Muscle layer of duodenum (tissue), 2 donors: ENCODE measurements at regions not wholly inside any gene's neighbourhood (a gene's known extent, or its start where the extent isn't known, plus 50 kb on each side); places are given as distances from the start of the nearest gene placed in this dataset.

Experiments used
- H3K27ac ChIP-seq: one replicate; pipeline ENCODE4 v1.7.0; 2013; ENCODE audit warnings: mild to moderate bottlenecking, low read length
- H3K27me3 ChIP-seq: one replicate; pipeline ENCODE4 v1.7.0; 2013; ENCODE audit warnings: low read depth, mild to moderate bottlenecking, control low read depth, low read length
- H3K36me3 ChIP-seq, 2 donors: one replicate each; pipeline ENCODE4 v1.7.0; 2013; ENCODE audit warnings: low read length in 2 of 2, control low read depth in 1 of 2, mild to moderate bottlenecking in 1 of 2; ENCODE audit not compliant: insufficient read depth in 2 of 2, control insufficient read depth in 1 of 2
- H3K4me1 ChIP-seq, 2 donors: one replicate each; pipeline ENCODE4 v1.7.0; 2013; ENCODE audit warnings: low read length in 2 of 2, mild to moderate bottlenecking in 2 of 2, control low read depth in 1 of 2, moderate library complexity in 1 of 2; ENCODE audit not compliant: insufficient read depth in 2 of 2, control insufficient read depth in 1 of 2
- H3K4me3 ChIP-seq, 2 donors: one replicate each; pipeline ENCODE4 v1.7.0; 2013; ENCODE audit warnings: low read length in 2 of 2, low read depth in 1 of 2, mild to moderate bottlenecking in 1 of 2
- H3K9me3 ChIP-seq, 2 donors: one replicate each; pipeline ENCODE4 v1.7.0; 2013; ENCODE audit warnings: low read length in 2 of 2, control low read depth in 1 of 2, mild to moderate bottlenecking in 1 of 2; ENCODE audit not compliant: control insufficient read depth in 1 of 2
- donor health status: healthy.

GRCh38 chr2:128979182-128979581, 660.5 kb upstream of the HS6ST1 start:
- H3K4me1 ChIP-seq, result no peaks in the 10 kb centered on the region
- no peaks in the 10 kb centered on the region for H3K9me3 ChIP-seq
- H3K27ac ChIP-seq, result no peak overlapping the region
- H3K36me3 ChIP-seq, result no peaks in the 10 kb centered on the region
- no peaks in the 10 kb centered on the region for H3K27me3 ChIP-seq
- H3K4me3 ChIP-seq, result no peak overlapping the region

DNA sequence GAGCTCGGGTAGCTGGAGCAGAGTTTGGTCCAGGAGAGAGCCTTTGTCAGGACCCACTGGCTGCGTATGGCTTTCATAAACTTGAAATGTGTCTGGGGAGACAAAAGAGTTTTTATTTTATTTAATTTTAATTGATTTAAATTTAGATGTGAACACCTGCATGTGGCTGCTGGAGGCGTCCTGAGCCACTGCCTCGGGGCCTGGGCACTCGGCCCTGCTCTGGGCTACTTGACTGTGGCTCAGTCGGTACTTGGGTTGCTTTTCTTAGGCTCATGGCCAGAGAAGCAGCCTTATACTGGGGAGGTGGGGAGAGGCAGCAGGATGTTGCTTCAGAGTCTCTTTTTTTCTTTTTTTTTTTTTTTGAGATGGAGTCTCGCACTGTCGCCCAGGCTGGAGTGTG, 661.8 kb upstream of the HS6ST1 start:
- Histone ChIP-seq H3K4me3 (no peak overlapping the region), H3K27me3 (no peaks in the 10 kb centered on the region), H3K9me3 (no peaks in the 10 kb centered on the region), H3K4me1 (no peaks in the 10 kb centered on the region), H3K36me3 (no peaks in the 10 kb centered on the region), H3K27ac (no peak overlapping the region)

GRCh38 chr2:128981353-128981752, 662.7 kb upstream of the HS6ST1 start:
- Histone ChIP-seq H3K36me3 (no peaks in the 10 kb centered on the region), H3K4me3 (no peak overlapping the region), H3K4me1 (no peaks in the 10 kb centered on the region), H3K27me3 (no peaks in the 10 kb centered on the region), H3K9me3 (no peaks in the 10 kb centered on the region), H3K27ac (no peak overlapping the region)

DNA sequence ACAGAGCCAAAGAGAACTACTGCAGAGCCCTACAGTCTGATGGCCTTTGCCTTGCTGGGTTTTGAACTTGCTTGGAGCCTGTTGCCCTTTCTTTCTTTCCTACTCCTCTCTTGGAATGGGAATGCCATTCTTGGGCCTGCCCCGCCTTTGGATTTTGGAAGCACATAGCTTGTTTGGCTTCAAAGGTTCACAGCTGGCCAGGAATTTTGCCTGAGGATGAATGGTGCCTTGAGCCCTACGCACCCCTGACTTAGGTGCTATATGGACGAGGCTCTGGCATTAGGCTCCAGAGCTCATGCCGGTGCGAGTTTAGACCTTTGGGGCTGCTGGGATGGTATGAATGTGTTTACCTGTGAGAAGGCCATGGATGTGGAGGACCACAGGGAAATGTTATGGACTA, 663.3 kb upstream of the HS6ST1 start:
- H3K4me1 ChIP-seq, result no peaks in the 10 kb centered on the region
- H3K27ac ChIP-seq, result no peak overlapping the region
- H3K4me3 ChIP-seq, result no peak overlapping the region
- no peaks in the 10 kb centered on the region for H3K27me3 ChIP-seq
- no peaks in the 10 kb centered on the region for H3K9me3 ChIP-seq
- H3K36me3 ChIP-seq, result no peaks in the 10 kb centered on the region

DNA sequence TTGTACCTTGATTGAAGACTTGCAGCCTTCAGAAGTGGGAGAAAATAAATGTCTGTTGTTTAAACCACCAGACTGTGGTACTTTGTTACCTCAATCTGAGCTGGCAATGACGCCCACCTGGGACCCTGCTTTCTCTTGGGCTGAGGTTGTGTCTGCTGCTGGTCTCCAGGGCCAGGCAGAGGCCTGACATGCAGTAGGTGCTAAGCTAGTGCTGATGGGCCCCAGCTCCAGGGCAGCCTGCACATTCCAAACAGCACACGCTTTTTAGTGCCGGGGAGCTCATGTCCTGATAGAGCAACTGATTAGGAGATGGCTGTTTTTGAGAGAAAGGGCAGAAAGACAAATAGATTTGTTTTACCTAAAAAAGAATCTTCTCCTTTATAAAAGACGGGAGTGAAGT, 664.0 kb upstream of the HS6ST1 start:
- Histone ChIP-seq H3K4me1 (no peaks in the 10 kb centered on the region), H3K4me3 (no peak overlapping the region), H3K9me3 (no peaks in the 10 kb centered on the region), H3K27me3 (no peaks in the 10 kb centered on the region), H3K36me3 (no peaks in the 10 kb centered on the region), H3K27ac (no peak overlapping the region)

GRCh38 chr2:128983094-128983493, 664.4 kb upstream of the HS6ST1 start:
- Histone ChIP-seq H3K9me3 (no peaks in the 10 kb centered on the region), H3K36me3 (no peaks in the 10 kb centered on the region), H3K4me3 (no peak overlapping the region), H3K27me3 (no peaks in the 10 kb centered on the region), H3K4me1 (no peaks in the 10 kb centered on the region), H3K27ac (no peak overlapping the region)

DNA sequence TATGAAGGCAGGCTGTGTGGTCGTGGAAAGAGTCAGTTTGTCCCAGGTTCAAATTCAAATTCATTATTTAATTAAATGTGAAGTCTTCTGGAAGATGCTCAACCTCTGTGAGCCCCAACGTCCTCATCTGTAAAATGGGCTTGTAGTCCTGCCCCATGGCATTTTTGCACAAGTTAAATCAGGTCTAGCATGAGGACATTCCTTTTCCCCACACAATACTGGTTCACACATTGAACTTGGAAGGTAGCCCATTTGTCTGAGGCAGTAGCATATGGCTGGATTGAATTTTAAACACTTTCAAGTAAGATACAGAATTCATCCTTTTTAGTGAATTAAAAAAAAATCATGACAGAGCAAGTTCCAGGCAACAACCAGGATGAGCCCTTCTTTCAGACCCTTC, 665.4 kb upstream of the HS6ST1 start:
- Histone ChIP-seq H3K9me3 (no peaks in the 10 kb centered on the region), H3K4me1 (no peaks in the 10 kb centered on the region), H3K27me3 (no peaks in the 10 kb centered on the region), H3K36me3 (no peaks in the 10 kb centered on the region), H3K27ac (no peak overlapping the region), H3K4me3 (no peak overlapping the region)

- no peaks in the 10 kb centered on the region for H3K27me3 ChIP-seq
- H3K9me3 ChIP-seq, result no peaks in the 10 kb centered on the region
- H3K36me3 ChIP-seq, result no peaks in the 10 kb centered on the region
- H3K4me1 ChIP-seq, result no peaks in the 10 kb centered on the region
- H3K4me3 ChIP-seq, result no peak overlapping the region
- H3K27ac ChIP-seq, result no peak overlapping the region
Observed at GRCh38 chr2:128984855-128985254, 666.2 kb upstream of the HS6ST1 start.

DNA sequence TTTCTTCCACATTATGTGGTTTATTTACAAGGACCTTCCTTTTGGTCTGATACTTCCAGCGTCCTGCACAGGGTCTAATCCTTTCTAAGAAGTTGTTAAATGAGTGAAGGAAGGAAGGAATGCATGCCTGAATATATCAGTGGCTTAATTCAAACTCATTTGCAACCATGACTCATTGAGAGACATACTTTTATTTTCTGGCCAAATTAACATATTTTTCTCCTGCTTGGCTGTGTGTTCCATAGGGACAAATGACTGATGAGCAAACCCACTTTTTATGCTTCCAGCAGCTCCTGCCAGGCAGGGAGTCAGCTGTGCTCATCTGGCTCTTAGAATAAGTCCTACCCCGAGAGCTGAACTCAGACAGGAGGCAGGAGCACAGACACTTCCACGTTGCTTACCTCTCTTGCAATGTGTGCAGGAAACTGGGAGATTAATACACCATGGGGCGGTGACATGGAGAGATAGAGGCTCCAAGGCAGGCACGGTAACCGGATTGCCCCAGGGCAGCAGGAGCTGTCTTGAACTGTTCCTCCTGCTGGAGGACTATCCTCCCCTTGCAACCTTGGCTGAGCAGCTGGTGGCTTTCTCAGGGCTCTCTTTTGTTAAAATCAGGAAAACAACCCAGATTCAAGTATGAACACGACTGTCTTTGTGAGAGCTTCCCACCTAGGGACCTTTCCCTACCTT, 667.5 kb upstream of the HS6ST1 start:
- Histone ChIP-seq H3K4me1 (no peaks in the 10 kb centered on the region), H3K27me3 (no peaks in the 10 kb centered on the region), H3K27ac (no peak overlapping the region), H3K4me3 (no peak overlapping the region), H3K9me3 (no peaks in the 10 kb centered on the region), H3K36me3 (no peaks in the 10 kb centered on the region)

DNA sequence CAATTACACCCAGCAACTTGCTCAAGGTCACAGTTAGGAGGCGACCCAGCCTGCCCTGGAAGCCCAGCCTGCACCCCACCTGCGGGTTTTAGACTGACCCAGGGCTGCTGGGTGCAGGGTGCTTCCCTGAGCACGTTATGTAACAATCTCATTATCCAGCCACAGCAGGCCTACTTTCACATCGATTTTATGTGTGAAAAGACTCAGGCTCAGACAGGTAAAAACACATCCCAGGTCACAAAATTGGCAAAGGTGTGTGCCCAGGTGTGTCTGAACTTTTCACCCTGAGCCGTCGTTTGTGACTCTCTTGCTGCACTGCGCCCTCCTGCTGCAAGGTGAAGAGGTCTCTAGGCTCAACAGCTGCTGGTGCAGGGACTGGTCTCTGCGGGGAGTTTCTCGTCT, 668.2 kb upstream of the HS6ST1 start:
- H3K4me1 ChIP-seq, result no peaks in the 10 kb centered on the region
- no peaks in the 10 kb centered on the region for H3K27me3 ChIP-seq
- no peaks in the 10 kb centered on the region for H3K9me3 ChIP-seq
- H3K27ac ChIP-seq, result no peak overlapping the region
- no peak overlapping the region for H3K4me3 ChIP-seq
- no peaks in the 10 kb centered on the region for H3K36me3 ChIP-seq

DNA sequence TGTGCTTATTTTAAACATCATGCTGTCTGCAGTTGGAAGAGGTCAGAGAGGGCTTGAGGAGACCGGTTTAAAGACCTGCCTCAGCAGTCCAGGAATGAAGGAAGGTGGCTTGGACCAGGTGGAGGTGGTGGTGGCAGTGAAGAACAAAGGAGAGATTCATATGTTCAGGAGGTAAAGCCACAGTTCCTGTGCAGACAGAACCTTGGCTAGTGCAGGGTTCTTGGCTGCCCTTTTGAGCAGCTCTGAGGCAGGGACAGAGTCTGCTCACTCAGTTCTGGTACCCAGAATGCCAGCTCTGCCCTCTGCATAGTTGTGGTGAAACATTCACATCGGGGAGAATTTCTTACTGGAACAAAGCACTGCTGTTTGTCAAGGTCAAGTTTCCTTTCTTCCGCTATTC, 669.7 kb upstream of the HS6ST1 start:
- H3K36me3 ChIP-seq, result no peaks in the 10 kb centered on the region
- H3K4me3 ChIP-seq, result no peak overlapping the region
- no peaks in the 10 kb centered on the region for H3K27me3 ChIP-seq
- H3K27ac ChIP-seq, result no peak overlapping the region
- H3K4me1 ChIP-seq, result no peaks in the 10 kb centered on the region
- H3K9me3 ChIP-seq, result no peaks in the 10 kb centered on the region

GRCh38 chr2:128988967-128989366, 670.3 kb upstream of the HS6ST1 start:
- no peaks in the 10 kb centered on the region for H3K4me1 ChIP-seq
- no peaks in the 10 kb centered on the region for H3K27me3 ChIP-seq
- H3K27ac ChIP-seq, result no peak overlapping the region
- no peak overlapping the region for H3K4me3 ChIP-seq
- H3K36me3 ChIP-seq, result no peaks in the 10 kb centered on the region
- H3K9me3 ChIP-seq, result no peaks in the 10 kb centered on the region
